NCI-H146 (cell line): ENCODE measurements at regions not wholly inside any gene's neighbourhood (a gene's known extent, or its start where the extent isn't known, plus 50 kb on each side); places are given as distances from the start of the nearest gene placed in this dataset.
A peak's percentile ranks its signal among the peaks of the same experiment; 100 is the strongest.
"Not testable (repeated sequence)": the region's sequence is repeated elsewhere in the genome, so short reads cannot be mapped to it uniquely, and the experiment has no call there.

Source experiments
- DNase-seq: peaks from one replicate; lab custom pipeline; 2025; lab: John Stamatoyannopoulos, UW

DNA sequence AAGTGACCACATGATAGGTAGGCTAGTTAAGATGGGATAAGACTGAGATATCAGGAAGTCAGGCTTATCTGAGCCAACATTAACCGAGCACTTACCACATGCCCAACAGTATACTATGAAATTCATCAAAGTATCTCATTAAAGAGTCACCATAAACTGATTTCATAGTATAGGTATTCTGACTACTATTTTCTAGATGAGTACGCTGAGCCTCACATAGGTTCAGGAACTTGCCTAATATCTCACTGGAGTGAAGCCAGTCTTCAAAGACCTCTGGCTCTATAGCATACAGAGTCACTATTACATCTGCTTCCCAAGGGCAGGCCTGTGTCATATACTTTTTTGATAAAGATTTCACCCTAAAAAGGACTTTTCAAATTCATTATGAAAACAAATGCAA, 115.6 kb upstream of the NGF start:
- DNase-seq, result no peak

- DNase-seq, result no peak
Measured at GRCh38 chr1:115452600-115453329, 114.7 kb upstream of the NGF start.

DNA sequence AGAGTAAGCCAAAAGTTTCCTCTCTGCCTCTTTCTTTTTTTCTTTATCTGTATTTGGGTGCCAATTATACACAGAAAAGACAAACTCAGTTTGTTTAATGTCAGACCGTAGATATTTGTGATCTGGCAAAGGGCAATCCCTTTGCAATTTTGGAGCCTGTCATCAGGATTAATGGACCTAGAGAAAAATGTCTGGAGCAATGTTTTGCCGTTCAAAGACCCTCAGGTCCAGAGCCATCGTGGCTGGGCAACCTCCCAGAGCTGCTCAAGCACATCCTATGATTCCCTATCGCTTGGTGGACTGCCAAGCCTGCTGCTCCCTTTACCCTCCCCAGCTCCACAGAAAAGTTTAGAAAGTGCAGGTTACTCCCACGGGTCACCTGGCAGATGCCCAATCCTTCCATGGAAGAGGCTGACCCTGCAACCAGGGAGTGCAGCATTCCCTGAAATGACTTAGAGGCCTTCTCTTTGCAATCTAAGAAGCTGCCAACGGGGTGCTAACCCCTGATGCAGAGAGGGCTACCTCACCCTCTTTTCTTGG, 112.5 kb upstream of the NGF start:
- no peak for DNase-seq

DNA sequence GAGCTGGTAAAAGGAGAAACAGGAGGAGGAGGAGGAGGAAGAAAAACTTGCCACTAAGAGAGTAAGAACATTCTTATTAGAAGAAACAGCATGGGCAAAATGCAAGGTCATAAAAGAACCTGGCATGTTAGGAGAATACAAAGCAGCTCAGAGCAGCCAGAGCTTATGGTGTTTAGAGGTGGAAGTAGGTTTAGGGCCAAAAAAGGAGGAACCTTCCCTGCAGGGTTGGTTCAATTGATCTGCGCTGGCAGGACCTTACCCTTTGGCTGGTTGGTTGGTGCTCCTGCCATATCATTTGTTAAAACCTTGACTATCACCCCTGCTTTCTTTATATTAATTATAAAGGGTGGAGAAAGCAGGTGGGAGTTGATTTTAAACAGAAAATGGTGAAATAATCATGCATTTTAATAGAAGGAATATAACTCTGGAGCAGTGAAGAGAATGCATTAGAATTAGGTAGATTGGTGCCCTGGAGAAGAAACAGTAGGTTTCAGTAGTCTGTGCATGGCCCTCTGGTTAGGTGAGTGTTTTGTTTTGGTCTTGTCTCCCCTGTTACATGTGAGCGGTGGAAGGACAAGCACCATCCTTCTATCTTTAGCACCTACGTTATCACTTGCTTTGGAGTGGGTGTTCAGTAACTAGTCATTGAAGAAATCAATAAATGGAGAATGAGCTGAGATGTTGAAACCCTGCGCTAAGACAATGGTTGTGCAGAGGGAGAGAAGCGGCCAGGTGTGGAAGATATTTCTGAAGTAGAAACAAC, 110.4 kb upstream of the NGF start:
- no peak for DNase-seq

DNA sequence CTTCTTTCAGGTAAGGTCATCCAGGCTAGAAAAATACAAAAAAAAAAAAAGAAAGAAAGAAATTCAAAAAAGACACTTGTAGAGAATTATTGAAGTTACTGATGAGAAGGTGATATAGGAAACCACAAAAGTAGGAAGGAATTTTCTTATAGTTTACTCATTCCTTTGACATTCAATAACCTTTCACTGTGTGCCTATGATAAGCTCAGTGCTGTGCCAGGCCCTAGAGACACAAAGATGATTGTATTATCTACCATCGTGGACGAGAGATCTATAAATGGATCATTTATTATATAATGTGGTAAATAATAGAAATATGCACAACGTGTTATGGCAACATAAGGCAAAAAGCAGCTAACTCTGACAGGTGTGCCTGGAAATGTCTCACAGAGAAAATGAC, 109.6 kb upstream of the NGF start:
- no peak for DNase-seq

DNA sequence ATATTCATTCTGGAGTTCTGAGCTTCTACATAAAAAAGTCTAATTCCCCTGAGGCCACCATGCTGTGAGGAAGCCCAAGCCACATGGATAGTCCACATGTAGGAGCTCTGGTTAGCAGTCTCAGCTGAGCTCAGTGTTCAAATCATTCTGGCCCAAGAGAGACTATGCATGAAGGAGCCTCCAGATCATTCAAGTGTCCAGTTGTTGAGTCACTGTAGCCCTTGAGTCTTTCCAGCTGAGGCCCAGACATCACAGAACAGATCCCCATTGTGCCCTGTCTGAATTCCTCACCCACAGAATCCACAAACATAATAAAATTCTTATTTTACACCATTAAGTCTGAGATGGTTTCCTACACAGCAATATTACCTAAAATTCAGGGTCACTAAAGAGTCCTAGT, 107.0 kb upstream of the NGF start:
- DNase-seq, result no peak

DNA sequence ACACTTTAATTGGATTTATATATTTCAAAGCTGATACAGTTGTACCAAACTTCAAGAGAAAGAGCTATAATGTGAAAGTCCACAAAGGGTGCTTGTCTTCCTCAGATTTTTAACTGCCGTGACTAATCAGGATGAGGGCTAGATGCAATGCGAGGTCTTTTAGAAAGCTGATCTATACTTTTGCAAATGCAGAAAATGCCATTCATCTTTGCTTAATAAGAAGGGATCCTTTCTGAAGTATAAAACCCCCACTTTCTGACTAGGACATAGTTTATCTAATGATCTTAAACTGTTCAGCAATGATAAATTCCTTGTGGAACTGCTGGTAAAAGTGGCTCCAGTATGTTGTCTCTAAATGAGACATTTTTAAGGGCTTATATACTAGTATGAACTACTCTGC, 102.7 kb upstream of the NGF start:
- no peak for DNase-seq

DNA sequence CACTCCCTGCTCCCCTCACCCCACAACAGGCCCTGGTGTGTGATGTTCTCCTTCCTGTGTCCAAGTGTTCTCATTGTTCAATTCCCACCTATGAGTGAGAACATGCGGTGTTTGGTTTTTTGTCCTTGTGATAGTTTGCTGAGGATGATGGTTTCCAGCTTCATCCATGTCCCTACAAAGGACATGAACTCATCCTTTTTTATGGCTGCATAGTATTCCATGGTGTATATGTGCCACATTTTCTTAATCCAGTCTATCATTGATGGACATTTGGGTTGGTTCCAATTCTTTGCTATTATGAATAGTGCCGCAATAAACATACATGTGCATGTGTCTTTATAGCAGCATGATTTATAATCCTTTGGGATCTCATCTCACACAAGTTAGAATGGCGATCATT, 101.5 kb upstream of the NGF start:
- not testable (repeated sequence) for DNase-seq

- peak; percentile 66 for DNase-seq
Measured at GRCh38 chr1:115437196-115437595, 99.1 kb upstream of the NGF start.

DNA sequence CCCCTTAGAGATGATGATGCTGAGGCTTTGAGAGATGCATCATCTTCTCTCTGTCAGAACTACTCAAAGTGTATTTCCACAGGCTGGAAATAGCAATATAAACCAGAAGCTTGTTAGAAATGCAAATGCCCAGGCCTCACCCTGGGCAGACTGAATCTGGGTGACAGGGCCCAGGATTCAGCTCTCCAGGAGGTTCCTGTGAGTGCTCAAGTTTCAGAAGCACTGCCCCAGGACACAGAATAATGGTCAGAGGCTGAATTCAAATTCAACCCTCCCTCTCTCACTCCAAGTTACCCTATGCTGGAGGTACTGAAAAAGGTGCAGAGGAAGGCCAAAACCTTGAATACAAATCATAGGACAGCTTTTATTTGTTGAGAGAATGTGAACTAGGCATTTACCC, 98.5 kb upstream of the NGF start:
- DNase-seq, result no peak

- no peak for DNase-seq
Measured at GRCh38 chr1:115433483-115433882, 95.4 kb upstream of the NGF start.

DNA sequence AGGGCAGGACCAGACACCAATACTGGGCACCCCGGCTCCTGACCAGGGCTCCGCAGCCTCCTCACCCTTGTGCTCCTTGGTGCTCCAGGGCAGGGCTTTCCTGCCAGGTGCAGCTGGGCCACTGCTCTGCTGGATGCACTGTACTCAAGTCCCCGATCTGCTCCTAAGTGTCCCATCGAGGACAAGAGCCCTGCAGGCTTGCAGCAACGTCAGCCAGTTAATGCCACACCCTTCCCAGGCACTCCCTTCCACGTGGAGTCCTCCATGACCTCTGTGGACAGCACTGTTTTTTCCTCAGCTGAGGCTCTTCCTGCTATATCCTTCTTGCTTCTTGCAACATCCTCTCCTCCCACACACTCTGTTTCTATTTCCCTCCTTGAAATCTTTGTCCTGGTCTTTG, 94.0 kb upstream of the NGF start:
- no peak for DNase-seq

DNA sequence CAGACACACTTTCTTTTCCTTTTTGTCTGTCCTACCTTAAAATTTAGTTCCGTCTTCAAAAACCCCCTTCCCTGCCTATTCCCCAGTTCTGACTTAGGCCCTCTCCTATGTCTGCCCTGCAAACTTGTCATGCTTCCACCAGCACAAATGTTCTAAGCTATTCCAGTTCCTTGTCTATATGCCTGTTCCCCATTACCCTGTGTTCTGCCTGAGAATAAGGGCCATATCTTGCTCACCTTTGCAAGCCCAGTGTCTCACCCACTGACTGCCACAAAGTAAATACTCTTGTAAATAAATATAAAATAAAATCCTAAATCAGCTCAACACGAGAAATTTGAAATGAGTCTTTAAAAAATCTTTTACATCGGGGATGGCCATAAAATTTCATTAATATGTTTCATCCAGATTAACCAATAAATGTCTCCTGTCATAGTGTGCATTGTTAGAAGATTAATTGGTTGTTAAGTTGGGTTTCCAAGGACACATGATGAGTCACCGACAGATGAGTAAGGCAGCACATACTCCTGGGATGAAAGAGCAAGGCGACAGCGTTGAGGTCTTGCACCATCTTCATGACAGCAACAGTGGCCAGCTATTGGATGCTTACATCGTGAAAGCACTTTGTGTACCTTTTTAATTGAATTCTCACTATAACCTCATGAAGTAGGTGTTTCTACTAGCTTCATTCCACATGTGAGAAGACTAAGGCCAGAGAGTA, 92.6 kb upstream of the NGF start:
- peak; percentile 44 for DNase-seq

DNA sequence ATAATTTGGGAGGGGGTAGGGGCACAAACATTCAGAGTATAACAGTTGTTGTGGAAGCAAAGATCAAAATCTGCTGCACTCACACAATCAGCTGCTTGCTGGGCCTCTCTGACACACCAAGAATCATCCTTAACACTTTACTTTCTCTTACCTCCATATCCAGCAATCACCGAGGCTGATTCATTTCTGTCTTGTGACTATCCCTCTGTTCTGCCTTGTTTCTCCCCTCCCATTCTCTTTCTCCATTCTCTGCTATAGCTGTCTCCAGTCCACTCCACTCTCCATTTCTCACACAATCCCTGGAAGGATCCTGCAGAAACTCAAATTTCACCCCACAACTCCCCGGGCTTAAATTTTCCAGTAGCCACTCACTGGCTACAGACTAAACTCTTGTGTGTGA, 91.8 kb upstream of the NGF start:
- no peak for DNase-seq

DNA sequence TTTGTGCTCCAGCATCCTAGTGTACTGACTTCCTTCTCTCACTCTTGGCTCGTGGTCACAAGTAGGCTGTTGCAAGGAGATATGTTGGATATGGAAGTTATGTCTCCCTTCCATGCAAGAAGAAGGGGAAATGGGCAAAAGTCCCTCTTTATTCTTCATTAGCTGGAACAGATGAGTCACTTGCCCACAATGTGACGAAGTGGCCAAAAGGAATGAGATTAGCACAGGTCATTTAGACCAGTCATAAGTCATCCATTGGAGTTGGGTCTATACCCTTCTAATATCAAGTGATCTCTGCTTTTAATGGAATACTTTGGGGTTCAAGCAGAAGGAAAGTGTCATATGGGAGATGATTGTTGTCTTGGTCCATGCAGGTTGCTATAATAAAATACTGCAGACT, 91.2 kb upstream of the NGF start:
- no peak for DNase-seq

GRCh38 chr1:115428676-115429075, 90.6 kb upstream of the NGF start:
- DNase-seq, result no peak

GRCh38 chr1:115428256-115428655, 90.2 kb upstream of the NGF start:
- no peak for DNase-seq

DNA sequence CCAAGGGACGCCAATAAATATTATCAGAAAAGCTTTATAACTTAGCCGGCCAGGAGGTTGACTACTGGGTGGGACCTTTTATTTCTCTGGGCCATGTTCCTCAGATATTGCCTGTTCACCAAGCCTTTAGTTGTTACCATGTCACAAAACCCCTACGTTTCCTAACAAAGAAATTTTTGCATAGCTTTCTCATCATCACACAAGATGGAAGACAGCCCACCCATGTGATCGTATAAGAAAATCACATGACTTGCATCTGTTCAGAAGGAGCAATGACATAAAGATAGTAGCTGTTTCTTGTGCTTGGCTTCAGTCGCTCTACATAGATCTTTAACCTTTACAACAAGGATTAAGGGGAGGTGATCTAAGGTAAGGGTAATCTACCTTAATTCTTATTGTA, 88.9 kb upstream of the NGF start:
- DNase-seq, result no peak

- no peak for DNase-seq
Measured at GRCh38 chr1:115426231-115426771, 88.3 kb upstream of the NGF start.

DNA sequence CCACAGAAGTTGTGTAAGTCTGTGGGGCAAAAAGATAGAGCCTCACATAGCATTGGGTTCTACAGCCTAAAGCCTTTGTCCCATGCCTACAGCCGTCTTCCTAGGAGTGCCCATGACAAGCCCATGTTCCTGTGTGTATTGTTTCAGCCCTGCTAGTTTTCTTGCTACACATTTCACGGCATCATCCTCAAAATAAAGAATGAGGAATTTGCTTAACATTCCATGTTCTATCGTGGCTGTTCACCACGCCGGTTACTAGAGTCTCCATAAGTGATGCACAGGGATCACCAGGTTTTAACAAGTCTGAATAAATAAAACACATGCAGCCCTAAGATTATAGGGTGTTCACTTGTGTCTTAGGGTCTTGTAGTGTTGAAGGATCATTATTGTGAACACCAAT, 87.4 kb upstream of the NGF start:
- DNase-seq, result no peak

GRCh38 chr1:115423776-115424175, 85.7 kb upstream of the NGF start:
- DNase-seq, result no peak

DNA sequence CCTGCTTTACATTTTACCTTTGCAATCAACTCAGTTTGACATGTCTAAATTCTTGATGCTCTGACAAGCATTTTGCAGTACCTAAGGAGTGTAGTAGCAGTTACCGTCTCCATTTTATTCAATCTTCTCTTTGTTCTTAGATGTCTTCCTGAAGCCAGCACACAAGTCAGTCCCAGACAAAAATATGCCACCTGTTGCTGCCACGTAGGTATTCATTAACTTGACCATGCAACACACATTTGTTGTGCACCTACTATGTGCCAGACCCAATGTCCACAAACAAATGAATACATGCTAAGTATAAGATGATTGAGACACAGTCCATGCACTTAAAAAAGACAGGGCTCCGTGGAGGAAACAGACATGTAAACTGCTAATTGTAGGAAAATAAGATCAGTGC, 81.5 kb upstream of the NGF start:
- no peak for DNase-seq

DNA sequence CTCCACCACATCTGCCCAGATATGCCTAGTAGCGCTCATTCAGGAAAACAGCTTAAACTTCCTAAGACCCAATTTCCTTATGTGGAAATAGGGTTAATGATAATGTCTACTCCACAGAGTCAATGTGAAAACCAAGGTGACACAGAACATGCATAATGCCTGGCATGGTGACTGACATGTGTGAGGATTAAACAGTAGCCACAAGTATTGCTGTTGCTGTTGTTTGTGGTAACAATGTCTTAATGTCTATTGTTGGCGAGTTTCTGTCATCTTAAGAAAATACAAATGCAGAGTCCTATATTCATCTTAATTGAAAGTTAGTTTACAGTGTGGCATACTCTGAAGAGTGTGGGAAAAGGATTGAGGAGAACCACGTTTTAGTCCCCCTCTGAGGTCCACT, 75.6 kb upstream of the NGF start:
- no peak for DNase-seq
